Neuronal stem cell (in vitro differentiated cells): ENCODE measurements at regions not wholly inside any gene's neighbourhood (a gene's known extent, or its start where the extent isn't known, plus 50 kb on each side); places are given as distances from the start of the nearest gene placed in this dataset.

ENCODE experiments used
- DNase-seq: peaks from one replicate; pipeline ENCODE4 v3.0.0-alpha.2; 2013; ENCODE audit warnings: low spot score
- H2AFZ ChIP-seq: one replicate; pipeline ENCODE4 v1.6.1; 2013; ENCODE audit warnings: mild to moderate bottlenecking, low read length, inconsistent platforms
- H2AK5ac ChIP-seq: 2 replicates; pipeline ENCODE4 v1.6.1; 2013; ENCODE audit warnings: low read depth, mild to moderate bottlenecking, inconsistent platforms, low read length, moderate library complexity, mixed read lengths
- H2BK120ac ChIP-seq: 2 replicates; pipeline ENCODE4 v1.6.1; 2013; ENCODE audit warnings: low read depth, mild to moderate bottlenecking, inconsistent platforms, low read length, moderate library complexity, mixed read lengths
- H2BK12ac ChIP-seq: one replicate; pipeline ENCODE4 v1.6.1; 2013; ENCODE audit warnings: low read length, inconsistent platforms
- H2BK15ac ChIP-seq: 2 replicates; pipeline ENCODE4 v1.6.1; 2013; ENCODE audit warnings: mild to moderate bottlenecking, low read length, inconsistent platforms, mixed read lengths
- H2BK5ac ChIP-seq: one replicate; pipeline ENCODE4 v1.6.1; 2013; ENCODE audit warnings: inconsistent platforms, mild to moderate bottlenecking, low read length, moderate library complexity
- H3K14ac ChIP-seq: one replicate; pipeline ENCODE4 v1.6.1; 2013; ENCODE audit warnings: low read length, inconsistent platforms
- H3K18ac ChIP-seq: 2 replicates; pipeline ENCODE4 v1.6.1; 2013; ENCODE audit warnings: low read length, inconsistent platforms
- H3K23ac ChIP-seq: 2 replicates; pipeline ENCODE4 v1.6.1; 2013; ENCODE audit warnings: low read depth, mild to moderate bottlenecking, mixed read lengths, low read length, inconsistent platforms; ENCODE audit not compliant: poor library complexity
- H3K27ac ChIP-seq: replicated peaks from 3 replicates; pipeline ENCODE4 v1.5.1; 2013; ENCODE audit warnings: low read length, inconsistent platforms
- H3K27me3 ChIP-seq, 3 experiments: 2 replicates each; pipeline ENCODE4 v1.6.1; 2013; ENCODE audit warnings: low read length in 3 of 3, mild to moderate bottlenecking in 2 of 3, inconsistent platforms in 1 of 3, low read depth in 1 of 3, mixed read lengths in 1 of 3, moderate library complexity in 1 of 3; ENCODE audit not compliant: control insufficient read depth in 3 of 3, insufficient read depth in 3 of 3
- H3K36me3 ChIP-seq, 2 donors: replicated peaks in 1 of 2; 2 replicates each; pipeline ENCODE4 v1.6.1; 2013; ENCODE audit warnings: low read length in 2 of 2; ENCODE audit not compliant: control insufficient read depth in 2 of 2, insufficient read depth in 2 of 2
- H3K4ac ChIP-seq: 2 replicates; pipeline ENCODE4 v1.6.1; 2013; ENCODE audit warnings: inconsistent platforms, mild to moderate bottlenecking, low read length, moderate library complexity
- H3K4me1 ChIP-seq, 2 donors: 1 replicate in 1 of 2; 2 replicates in 1 of 2; pipeline ENCODE4 v1.6.1; 2013; ENCODE audit warnings: low read length in 2 of 2, low read depth in 1 of 2; ENCODE audit not compliant: control insufficient read depth in 2 of 2, insufficient read depth in 1 of 2
- H3K4me2 ChIP-seq: one replicate; pipeline ENCODE4 v1.6.1; 2013; ENCODE audit warnings: mild to moderate bottlenecking, low read length, inconsistent platforms; ENCODE audit not compliant: insufficient read depth, poor library complexity, severe bottlenecking
- H3K4me3 ChIP-seq, 2 donors: 2 replicates each; pipeline ENCODE4 v1.5.1; 2013; ENCODE audit warnings: low read length in 2 of 2, mild to moderate bottlenecking in 2 of 2, inconsistent platforms in 1 of 2, moderate library complexity in 1 of 2
- H3K79me1 ChIP-seq: one replicate; pipeline ENCODE4 v1.6.1; 2013; ENCODE audit warnings: low read depth, mild to moderate bottlenecking, inconsistent platforms, low read length, moderate library complexity
- H3K9ac ChIP-seq: one replicate; pipeline ENCODE4 v1.6.1; 2013; ENCODE audit warnings: mild to moderate bottlenecking, low read depth, low read length, inconsistent platforms; ENCODE audit not compliant: poor library complexity
- H3K9me3 ChIP-seq, 2 donors: replicated peaks in 1 of 2; 2 replicates each; pipeline versions ENCODE3 to v1.6.1; 2013; ENCODE audit warnings: low read length in 2 of 2, mild to moderate bottlenecking in 2 of 2, inconsistent platforms in 1 of 2, low read depth in 1 of 2, mixed read lengths in 1 of 2, moderate library complexity in 1 of 2; ENCODE audit not compliant: control insufficient read depth in 2 of 2, insufficient read depth in 1 of 2
- H4K8ac ChIP-seq: one replicate; pipeline ENCODE4 v1.6.1; 2013; ENCODE audit warnings: low read depth, mild to moderate bottlenecking, inconsistent platforms, low read length, moderate library complexity
- H4K91ac ChIP-seq: one replicate; pipeline ENCODE4 v1.6.1; 2013; ENCODE audit warnings: low read length, low read depth, mild to moderate bottlenecking, inconsistent platforms; ENCODE audit not compliant: poor library complexity
- WGBS, 2 donors: extraction: QIAGEN DNeasy Blood & Tissue Kit; methylation state at CpG; one replicate each; pipeline ENCODE4 v1.1.7; 2013; ENCODE audit warnings: missing lambda C conversion rate in 2 of 2, mixed read lengths in 1 of 2; ENCODE audit not compliant: insufficient read length in 2 of 2, insufficient replicate concordance in 1 of 2; ENCODE audit errors: extremely low coverage in 2 of 2; 5-methylcytosine and 5-hydroxymethylcytosine counted together

- Histone ChIP-seq H3K18ac (peak overlapping the region; percentile 11), H2BK120ac (no peak overlapping the region), H3K23ac (no peak overlapping the region), H3K4ac (no peak overlapping the region), H2BK12ac (no peak overlapping the region), H3K4me3 (no peak overlapping the region), H3K9me3 (no peaks in the 10 kb centered on the region), H3K14ac (no peak overlapping the region), H2BK5ac (no peak overlapping the region), H3K4me1 (peaks cover 0 to 3% of the 10 kb centered on the region in 2 donors), H4K8ac (no peak overlapping the region), H3K79me1 (no peaks in the 10 kb centered on the region), H3K36me3 (no peaks in the 10 kb centered on the region), H3K9ac (no peak overlapping the region), H3K27ac (no peak overlapping the region), H2AK5ac (no peak overlapping the region), H3K4me2 (no peak overlapping the region), H3K27me3 (no peaks in the 10 kb centered on the region), H2AFZ (no peak overlapping the region), H4K91ac (no peak overlapping the region), H2BK15ac (no peak overlapping the region)
- no peak for DNase-seq
- WGBS, 2 donors = no CpG with 5 or more reads among the region's 7 CpGs
Measured at GRCh38 chr9:90979138-90979551, 177.5 kb downstream of the SYK start.

GRCh38 chr9:90979639-90980038 lies 178.0 kb downstream of the SYK start:
- Histone ChIP-seq H3K23ac (no peak overlapping the region), H3K36me3 (no peaks in the 10 kb centered on the region), H3K4me1 (peaks cover 0 to 3% of the 10 kb centered on the region in 2 donors), H3K18ac (no peak overlapping the region), H2BK12ac (no peak overlapping the region), H2BK15ac (no peak overlapping the region), H2AK5ac (no peak overlapping the region), H3K79me1 (no peaks in the 10 kb centered on the region), H3K9ac (no peak overlapping the region), H2BK5ac (no peak overlapping the region), H3K14ac (no peak overlapping the region), H3K4ac (no peak overlapping the region), H2BK120ac (no peak overlapping the region), H3K9me3 (no peaks in the 10 kb centered on the region), H3K4me2 (no peak overlapping the region), H4K91ac (no peak overlapping the region), H4K8ac (no peak overlapping the region), H3K27ac (no peak overlapping the region), H3K27me3 (no peaks in the 10 kb centered on the region), H2AFZ (no peak overlapping the region), H3K4me3 (no peak overlapping the region)
- no CpG with 5 or more reads among the region's 4 CpGs for WGBS, 2 donors
- no peak for DNase-seq

GRCh38 chr9:90981726-90982125 lies 180.1 kb downstream of the SYK start:
- no peak overlapping the region for H3K9ac ChIP-seq
- no peak overlapping the region for H3K4me3 ChIP-seq
- no peaks in the 10 kb centered on the region for H3K27me3 ChIP-seq
- no peak overlapping the region for H4K8ac ChIP-seq
- H3K79me1 ChIP-seq = no peaks in the 10 kb centered on the region
- no peak overlapping the region for H2BK15ac ChIP-seq
- peaks cover 0 to 3% of the 10 kb centered on the region in 2 donors for H3K4me1 ChIP-seq
- no peaks in the 10 kb centered on the region for H3K9me3 ChIP-seq
- no peak for DNase-seq
- H3K23ac ChIP-seq = no peak overlapping the region
- no peak overlapping the region for H3K14ac ChIP-seq
- no peak overlapping the region for H3K4me2 ChIP-seq
- H3K36me3 ChIP-seq = no peaks in the 10 kb centered on the region
- no CpG with 5 or more reads among the region's 3 CpGs for WGBS, 2 donors
- H2BK5ac ChIP-seq = no peak overlapping the region
- no peak overlapping the region for H2AFZ ChIP-seq
- H3K4ac ChIP-seq = no peak overlapping the region
- H2BK120ac ChIP-seq = no peak overlapping the region
- H3K27ac ChIP-seq = no peak overlapping the region
- H2BK12ac ChIP-seq = no peak overlapping the region
- H2AK5ac ChIP-seq = no peak overlapping the region
- H3K18ac ChIP-seq = no peak overlapping the region
- H4K91ac ChIP-seq = no peak overlapping the region

- Histone ChIP-seq H2BK120ac (no peak overlapping the region), H3K14ac (no peak overlapping the region), H3K4me2 (no peak overlapping the region), H3K4me1 (peaks cover 0 to 3% of the 10 kb centered on the region in 2 donors), H4K91ac (no peak overlapping the region), H2BK5ac (no peak overlapping the region), H3K9me3 (no peaks in the 10 kb centered on the region), H2BK15ac (no peak overlapping the region), H3K4me3 (no peak overlapping the region), H3K79me1 (no peaks in the 10 kb centered on the region), H2AK5ac (no peak overlapping the region), H3K9ac (no peak overlapping the region), H4K8ac (no peak overlapping the region), H2AFZ (no peak overlapping the region), H3K36me3 (no peaks in the 10 kb centered on the region), H3K4ac (no peak overlapping the region), H2BK12ac (no peak overlapping the region), H3K27ac (no peak overlapping the region), H3K23ac (no peak overlapping the region), H3K27me3 (no peaks in the 10 kb centered on the region), H3K18ac (no peak overlapping the region)
- DNase-seq = no peak
- no CpG with 5 or more reads among the region's 3 CpGs for WGBS, 2 donors
Measured at GRCh38 chr9:90983394-90983793, 181.8 kb downstream of the SYK start.
